CD4-positive, alpha-beta T cell (primary cell): ENCODE measurements at regions not wholly inside any gene's neighbourhood (a gene's known extent, or its start where the extent isn't known, plus 50 kb on each side); places are given as distances from the start of the nearest gene placed in this dataset.
"Not testable (repeated sequence)": the region's sequence is repeated elsewhere in the genome, so short reads cannot be mapped to it uniquely, and the experiment has no call there.

Experiments used
- ATAC-seq: fragments of 200-7000 bp; cut with Tn5 transposase; one replicate; pipeline ENCODE4 v1.10.0; 2022; ENCODE audit warnings: mild to moderate bottlenecking; ENCODE audit not compliant: poor library complexity
- CTCF ChIA-PET: fragments of 350-600 bp; sonication (Branson Sonifier 250); formaldehyde crosslinking; loops from one replicate; lab custom pipeline; 2021; ENCODE audit warnings: antibody characterized with exemption, inconsistent platforms; lab: Charles Lee
- POLR2A ChIA-PET: fragments of 350-600 bp; sonication (Branson Sonifier 250); formaldehyde crosslinking; loops from one replicate; lab custom pipeline; 2021; ENCODE audit warnings: antibody characterized with exemption, inconsistent platforms; lab: Charles Lee
- DNase-seq, 14 experiments: peaks; one replicate each; pipeline ENCODE4 v3.0.0-alpha.2; 2013 to 2020; ENCODE audit warnings: mixed read lengths in 2 of 14
- H3K27ac ChIP-seq, 2 donors: one replicate each; pipeline versions ENCODE4 v1.5.1 to v1.7.0; 2013; ENCODE audit warnings: low read length in 2 of 2, low read depth in 1 of 2, mild to moderate bottlenecking in 1 of 2
- H3K27me3 ChIP-seq, 2 experiments: 1 replicate in 1 of 2; 2 replicates in 1 of 2; pipeline versions ENCODE4 v1.6.1 to v1.7.0; 2013; ENCODE audit warnings: low read length in 2 of 2, control low read depth in 1 of 2, mild to moderate bottlenecking in 1 of 2, moderate library complexity in 1 of 2; ENCODE audit not compliant: insufficient read depth in 2 of 2, control insufficient read depth in 1 of 2
- H3K36me3 ChIP-seq: one replicate; pipeline ENCODE4 v1.6.1; 2013; ENCODE audit warnings: low read length, control low read depth; ENCODE audit not compliant: insufficient read depth
- H3K4me1 ChIP-seq: one replicate; pipeline ENCODE4 v1.6.1; 2013; ENCODE audit warnings: low read length, control low read depth; ENCODE audit not compliant: insufficient read depth
- H3K4me3 ChIP-seq: one replicate; pipeline ENCODE4 v1.5.1; 2013; ENCODE audit warnings: mild to moderate bottlenecking, low read length, moderate library complexity
- H3K9me3 ChIP-seq, 2 experiments: 1 replicate in 1 of 2; 2 replicates in 1 of 2; pipeline versions ENCODE4 v1.6.1 to v1.7.0; 2013; ENCODE audit warnings: low read length in 2 of 2, mild to moderate bottlenecking in 2 of 2, control low read depth in 1 of 2, moderate library complexity in 1 of 2; ENCODE audit not compliant: control insufficient read depth in 1 of 2, insufficient read depth in 1 of 2
- H3K27ac Mint-ChIP-seq: one replicate; pipeline ENCODE4 v1.8.0; 2020; ENCODE audit warnings: mixed read lengths
- H3K27me3 Mint-ChIP-seq: one replicate; pipeline ENCODE4 v1.8.0; 2021; ENCODE audit warnings: mixed read lengths
- H3K36me3 Mint-ChIP-seq: one replicate; pipeline ENCODE4 v1.8.0; 2021; ENCODE audit warnings: low read depth, mixed read lengths
- H3K4me1 Mint-ChIP-seq: one replicate; pipeline ENCODE4 v1.8.0; 2021; ENCODE audit warnings: low read depth, mixed read lengths
- H3K4me3 Mint-ChIP-seq: one replicate; pipeline ENCODE4 v1.8.0; 2020; ENCODE audit warnings: mild to moderate bottlenecking, mixed read lengths
- H3K9me3 Mint-ChIP-seq: one replicate; pipeline ENCODE4 v1.8.0; 2020; ENCODE audit warnings: mixed read lengths
- CTCF ChIP-seq: fragments of 200-600 bp; IDR thresholded peaks from one replicate; pipeline ENCODE4 v1.8.0; 2022; ENCODE audit warnings: antibody characterized with exemption, mild to moderate bottlenecking
- intact Hi-C, 2 experiments: fragments of 100-400 bp; cut with DNase I in 1 of 2; cut with micrococcal nuclease in 1 of 2; formaldehyde crosslinking; loops; one replicate each; pipeline versions ENCODE4 v1.15.1 to v1.9.0; 2023 to 2025; cut with DNase I, micrococcal nuclease

GRCh38 chr3:11736136-11736833, 92.6 kb upstream of the VGLL4 start:
- H3K4me3 Mint-ChIP-seq, result no peak overlapping the region
- no peaks in the 10 kb centered on the region for H3K27me3 Mint-ChIP-seq
- Histone ChIP-seq H3K36me3 (no peaks in the 10 kb centered on the region), H3K27me3 (no peaks in the 10 kb centered on the region), H3K27ac (no peak overlapping the region), H3K4me3 (no peak overlapping the region), H3K4me1 (no peaks in the 10 kb centered on the region), H3K9me3 (no peaks in the 10 kb centered on the region)
- no peak for TF ChIP-seq CTCF
- H3K27ac Mint-ChIP-seq, result no peak overlapping the region
- CTCF ChIA-PET, result no interaction called here
- H3K4me1 Mint-ChIP-seq, result peaks cover 4% of the 10 kb centered on the region
- H3K36me3 Mint-ChIP-seq, result no peaks in the 10 kb centered on the region
- DNase-seq, result no peak
- intact Hi-C loops, result no loop called here
- ATAC-seq, result no peak
- H3K9me3 Mint-ChIP-seq, result no peaks in the 10 kb centered on the region
- POLR2A ChIA-PET, result no interaction called here

GRCh38 chr3:11735638-11736037, 91.9 kb upstream of the VGLL4 start:
- Mint-ChIP-seq H3K27me3 (no peaks in the 10 kb centered on the region), H3K4me1 (peaks cover 4% of the 10 kb centered on the region), H3K4me3 (no peak overlapping the region), H3K27ac (no peak overlapping the region), H3K9me3 (no peaks in the 10 kb centered on the region), H3K36me3 (no peaks in the 10 kb centered on the region)
- TF ChIP-seq CTCF, result no peak
- Histone ChIP-seq H3K4me1 (no peaks in the 10 kb centered on the region), H3K27ac (no peak overlapping the region), H3K9me3 (no peaks in the 10 kb centered on the region), H3K36me3 (no peaks in the 10 kb centered on the region), H3K27me3 (no peaks in the 10 kb centered on the region), H3K4me3 (no peak overlapping the region)
- CTCF ChIA-PET, result no interaction called here
- peak in 3 of 14 experiments; percentile 10 to 23 (median 22) for DNase-seq
- ATAC-seq, result no peak
- POLR2A ChIA-PET, result no interaction called here
- intact Hi-C loops, result no loop called here

GRCh38 chr3:11735111-11735510, 91.4 kb upstream of the VGLL4 start:
- H3K4me3 ChIP-seq, H3K4me1 ChIP-seq, intact Hi-C loops, ATAC-seq, H3K4me1 Mint-ChIP-seq, H3K9me3 Mint-ChIP-seq, H3K27me3 ChIP-seq, H3K27ac Mint-ChIP-seq, POLR2A ChIA-PET, H3K27me3 Mint-ChIP-seq, H3K36me3 Mint-ChIP-seq, H3K4me3 Mint-ChIP-seq, CTCF ChIA-PET, H3K9me3 ChIP-seq, H3K36me3 ChIP-seq, DNase-seq, H3K27ac ChIP-seq: not testable (repeated sequence)

- no peak for DNase-seq
- ChIA-PET POLR2A (no interaction called here), CTCF (interaction anchor here (1.2 kb wide), 1 partner anchor 11 kb away, joined by 3 read pairs; no protein-coding TSS in a partner anchor)
- peaks cover 0 to 2% of the 10 kb centered on the region in 2 experiments for H3K27me3 ChIP-seq
- intact Hi-C loops, result no loop called here
- no peaks in the 10 kb centered on the region for H3K9me3 Mint-ChIP-seq
- no peaks in the 10 kb centered on the region for H3K36me3 Mint-ChIP-seq
- peaks cover 4% of the 10 kb centered on the region for H3K4me1 Mint-ChIP-seq
- TF ChIP-seq CTCF, result no peak
- H3K9me3 ChIP-seq, result no peaks in the 10 kb centered on the region
- no peak overlapping the region for H3K4me3 Mint-ChIP-seq
- ATAC-seq, result no peak
- H3K27ac ChIP-seq, result no peak overlapping the region
- no peaks in the 10 kb centered on the region for H3K36me3 ChIP-seq
- H3K27ac Mint-ChIP-seq, result no peak overlapping the region
- peaks cover 3% of the 10 kb centered on the region for H3K27me3 Mint-ChIP-seq
- no peak overlapping the region for H3K4me3 ChIP-seq
- H3K4me1 ChIP-seq, result no peaks in the 10 kb centered on the region
Measured at GRCh38 chr3:11733914-11734313, 90.2 kb upstream of the VGLL4 start.
